ENCODE measurements at regions not wholly inside any gene's neighbourhood (a gene's known extent, or its start where the extent isn't known, plus 50 kb on each side); places are given as distances from the start of the nearest gene placed in this dataset.

GRCh38 chr16:79401782-79402181 is 198.8 kb downstream of the MAF start:
- no peak for TF ChIP-seq SUZ12 (IDR thresholded peaks at IDR 0.05)
- no peak for TF ChIP-seq PKNOX1 (IDR thresholded peaks at IDR 0.05)
- no peak for TF ChIP-seq BHLHE40 (IDR thresholded peaks at IDR 0.05; ENCODE audit: borderline replicate concordance)

Measured in HEK293T (cell line).